ENCODE measurements at regions not wholly inside any gene's neighbourhood (a gene's known extent, or its start where the extent isn't known, plus 50 kb on each side); places are given as distances from the start of the nearest gene placed in this dataset.

DNA sequence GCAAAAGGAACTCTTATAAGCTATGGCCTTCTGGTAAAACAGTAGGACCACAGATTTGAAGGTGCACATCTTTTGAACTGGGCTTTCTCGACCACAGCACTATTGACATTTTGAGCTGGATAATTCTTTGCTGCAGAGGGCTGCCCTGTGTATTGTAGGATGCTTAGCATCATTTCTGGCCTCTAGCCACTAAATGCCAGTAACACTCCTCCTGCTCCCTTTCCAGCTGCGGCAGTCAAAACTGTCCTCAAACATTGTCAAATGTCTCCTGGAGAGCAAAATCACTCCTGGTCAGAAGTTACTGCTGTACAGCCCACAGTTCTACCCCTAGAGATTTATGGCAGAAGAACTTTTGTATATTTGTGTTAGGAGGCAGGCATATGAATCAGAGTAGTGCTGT lies 836.7 kb downstream of the PLA2G4A start:
- TF ChIP-seq, protein P1, sequence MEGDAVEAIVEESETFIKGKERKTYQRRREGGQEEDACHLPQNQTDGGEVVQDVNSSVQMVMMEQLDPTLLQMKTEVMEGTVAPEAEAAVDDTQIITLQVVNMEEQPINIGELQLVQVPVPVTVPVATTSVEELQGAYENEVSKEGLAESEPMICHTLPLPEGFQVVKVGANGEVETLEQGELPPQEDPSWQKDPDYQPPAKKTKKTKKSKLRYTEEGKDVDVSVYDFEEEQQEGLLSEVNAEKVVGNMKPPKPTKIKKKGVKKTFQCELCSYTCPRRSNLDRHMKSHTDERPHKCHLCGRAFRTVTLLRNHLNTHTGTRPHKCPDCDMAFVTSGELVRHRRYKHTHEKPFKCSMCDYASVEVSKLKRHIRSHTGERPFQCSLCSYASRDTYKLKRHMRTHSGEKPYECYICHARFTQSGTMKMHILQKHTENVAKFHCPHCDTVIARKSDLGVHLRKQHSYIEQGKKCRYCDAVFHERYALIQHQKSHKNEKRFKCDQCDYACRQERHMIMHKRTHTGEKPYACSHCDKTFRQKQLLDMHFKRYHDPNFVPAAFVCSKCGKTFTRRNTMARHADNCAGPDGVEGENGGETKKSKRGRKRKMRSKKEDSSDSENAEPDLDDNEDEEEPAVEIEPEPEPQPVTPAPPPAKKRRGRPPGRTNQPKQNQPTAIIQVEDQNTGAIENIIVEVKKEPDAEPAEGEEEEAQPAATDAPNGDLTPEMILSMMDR (IDR thresholded peaks at IDR 0.05 in 8 of 11, conservative IDR thresholded peaks at IDR 0.05 in 3 of 11) = no peak
- no peak for TF ChIP-seq POLR2AphosphoS5 (IDR thresholded peaks at IDR 0.05)
